PC-9 (cell line): ENCODE measurements at regions not wholly inside any gene's neighbourhood (a gene's known extent, or its start where the extent isn't known, plus 50 kb on each side); places are given as distances from the start of the nearest gene placed in this dataset.

Experiments used
- EZH2 ChIP-seq: fragments of 200-600 bp; sonication (generic); IDR thresholded peaks from 2 replicates; pipeline ENCODE4 v1.8.0; 2017; ENCODE audit warnings: antibody characterized with exemption, low read depth
- TF ChIP-seq, protein P1 (sequence below): fragments of 200-600 bp; sonication (generic); conservative IDR thresholded peaks from 2 replicates; pipeline ENCODE4 v1.6.1; 2017; ENCODE audit warnings: mixed run types, antibody characterized with exemption, mild to moderate bottlenecking, moderate library complexity

GRCh38 chr10:123434435-123435039 is 231.6 kb upstream of the GPR26 start:
- TF ChIP-seq, protein P1, sequence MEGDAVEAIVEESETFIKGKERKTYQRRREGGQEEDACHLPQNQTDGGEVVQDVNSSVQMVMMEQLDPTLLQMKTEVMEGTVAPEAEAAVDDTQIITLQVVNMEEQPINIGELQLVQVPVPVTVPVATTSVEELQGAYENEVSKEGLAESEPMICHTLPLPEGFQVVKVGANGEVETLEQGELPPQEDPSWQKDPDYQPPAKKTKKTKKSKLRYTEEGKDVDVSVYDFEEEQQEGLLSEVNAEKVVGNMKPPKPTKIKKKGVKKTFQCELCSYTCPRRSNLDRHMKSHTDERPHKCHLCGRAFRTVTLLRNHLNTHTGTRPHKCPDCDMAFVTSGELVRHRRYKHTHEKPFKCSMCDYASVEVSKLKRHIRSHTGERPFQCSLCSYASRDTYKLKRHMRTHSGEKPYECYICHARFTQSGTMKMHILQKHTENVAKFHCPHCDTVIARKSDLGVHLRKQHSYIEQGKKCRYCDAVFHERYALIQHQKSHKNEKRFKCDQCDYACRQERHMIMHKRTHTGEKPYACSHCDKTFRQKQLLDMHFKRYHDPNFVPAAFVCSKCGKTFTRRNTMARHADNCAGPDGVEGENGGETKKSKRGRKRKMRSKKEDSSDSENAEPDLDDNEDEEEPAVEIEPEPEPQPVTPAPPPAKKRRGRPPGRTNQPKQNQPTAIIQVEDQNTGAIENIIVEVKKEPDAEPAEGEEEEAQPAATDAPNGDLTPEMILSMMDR, result no peak
- no peak for TF ChIP-seq EZH2
